ENCODE measurements at regions not wholly inside any gene's neighbourhood (a gene's known extent, or its start where the extent isn't known, plus 50 kb on each side); places are given as distances from the start of the nearest gene placed in this dataset.

- no peak for ATAC-seq (ENCODE audit: low read depth)
- Histone ChIP-seq H4K8ac (ENCODE audit: low read depth in 2 of 2, low read length in 2 of 2) (no peak overlapping the region), H3K4me1 (ENCODE audit: control insufficient read depth, insufficient read depth, low read length) (no peaks in the 10 kb centered on the region), H3K56ac (ENCODE audit: extremely low read depth, insufficient read depth, low read length) (no peak overlapping the region), H4K91ac (ENCODE audit: insufficient read depth, low read depth, low read length) (no peak overlapping the region), H3K14ac (replicated peaks; ENCODE audit: low read depth, low read length) (no peak overlapping the region), H2BK20ac (ENCODE audit: low read depth, low read length) (no peak overlapping the region), H2BK15ac (ENCODE audit: low read depth, low read length) (no peak overlapping the region), H3K18ac (ENCODE audit: low read depth, low read length) (no peak overlapping the region), H4K20me1 (ENCODE audit: insufficient read depth, low read length) (no peaks in the 10 kb centered on the region), H3K9ac (ENCODE audit: low read depth, low read length) (no peak overlapping the region), H3K4ac (ENCODE audit: low read depth, low read length) (no peak overlapping the region), H4K5ac (ENCODE audit: low read depth, low read length) (no peak overlapping the region), H3K27ac (ENCODE audit: insufficient read depth, low read length) (no peak overlapping the region), H2BK120ac (ENCODE audit: low read depth, low read length) (no peak overlapping the region), H3K23ac (ENCODE audit: low read depth, low read length) (no peak overlapping the region), H3K79me1 (ENCODE audit: low read depth in 1 of 2, low read length in 2 of 2) (no peaks in the 10 kb centered on the region), H3K4me3 (ENCODE audit: insufficient read depth, low read depth, low read length) (no peak overlapping the region), H3K27me3 (ENCODE audit: control insufficient read depth, insufficient read depth, low read length) (no peaks in the 10 kb centered on the region), H3K9me1 (ENCODE audit: insufficient read depth, low read length) (no peaks in the 10 kb centered on the region), H2BK5ac (ENCODE audit: low read depth, low read length, poor library complexity, severe bottlenecking) (no peak overlapping the region), H2AK5ac (ENCODE audit: low read depth, low read length) (no peak overlapping the region), H3K9me3 (ENCODE audit: control insufficient read depth, insufficient read depth, low read length) (no peaks in the 10 kb centered on the region), H2AK9ac (replicated peaks; ENCODE audit: low read depth, low read length, poor library complexity) (no peak overlapping the region), H2AFZ (replicated peaks; ENCODE audit: low read length, poor library complexity) (no peak overlapping the region), H3K4me2 (ENCODE audit: low read depth, low read length) (no peak overlapping the region), H3K36me3 (ENCODE audit: control insufficient read depth, insufficient read depth, low read length) (no peaks in the 10 kb centered on the region; the same call in 1 of the 2 replicates)
- no peak for DNase-seq
- TF ChIP-seq MXI1 (IDR thresholded peaks at IDR 0.05; ENCODE audit: borderline replicate concordance, low read depth, low read length) (no peak), NFE2L2 (IDR thresholded peaks at IDR 0.05; ENCODE audit: low read depth, low read length) (no peak), SMC3 (IDR thresholded peaks at IDR 0.05; ENCODE audit: low read depth, low read length) (no peak), RCOR1 (IDR thresholded peaks at IDR 0.05; ENCODE audit: insufficient replicate concordance, low read length) (no peak), POLR2A (IDR thresholded peaks at IDR 0.05; ENCODE audit: low read depth, low read length) (no peak), CHD1 (IDR thresholded peaks at IDR 0.05; ENCODE audit: low read depth, low read length) (no peak), USF2 (IDR thresholded peaks at IDR 0.05; ENCODE audit: low read depth, low read length) (no peak), RFX5 (IDR thresholded peaks at IDR 0.05; ENCODE audit: low read depth, low read length) (no peak), RAD21 (IDR thresholded peaks at IDR 0.05; ENCODE audit: low read length) (no peak), MAFK (IDR thresholded peaks at IDR 0.05; ENCODE audit: low read depth, low read length) (no peak), ELK1 (IDR thresholded peaks at IDR 0.05; ENCODE audit: borderline replicate concordance, low read depth, low read length) (no peak)
- intact Hi-C loops (cut with micrococcal nuclease) (no loop called here), dilution Hi-C loops (cut with HindIII; ENCODE audit: low sequenced_read_pairs, unreplicated experiment) (no loop called here), in situ Hi-C loops (cut with MboI; ENCODE audit: low sequenced_read_pairs) (no loop called here)
- ChIA-PET CTCF (no interaction called here), POLR2A (ENCODE audit: unreplicated experiment) (no interaction called here)
- 90% methylated on average over 14 of the region's 35 CpGs; no CpG with 5 or more reads in 1 of the 2 experiments for WGBS, 2 experiments (ENCODE audit: extremely low coverage in 2 of 2, insufficient read length in 1 of 2)
- no TSS peak for BruUV-seq (replicated peaks)
Observed at GRCh38 chr16:29141586-29142324, 156.9 kb downstream of the LAT start.

All from IMR-90 (cell line).